Mucosa of rectum (tissue), 2 donors: ENCODE measurements at regions not wholly inside any gene's neighbourhood (a gene's known extent, or its start where the extent isn't known, plus 50 kb on each side); places are given as distances from the start of the nearest gene placed in this dataset.

Experiments
- H3K27ac ChIP-seq, 2 donors: one replicate each; pipeline ENCODE4 v1.7.0; 2013; ENCODE audit warnings: inconsistent platforms in 2 of 2, low read depth in 2 of 2, low read length in 2 of 2
- H3K27me3 ChIP-seq, 2 donors: one replicate each; pipeline ENCODE4 v1.7.0; 2013; ENCODE audit warnings: low read length in 2 of 2; ENCODE audit not compliant: control insufficient read depth in 2 of 2, insufficient read depth in 2 of 2
- H3K36me3 ChIP-seq, 2 donors: one replicate each; pipeline ENCODE4 v1.7.0; 2013; ENCODE audit warnings: low read length in 2 of 2; ENCODE audit not compliant: control insufficient read depth in 2 of 2, insufficient read depth in 2 of 2
- H3K4me1 ChIP-seq, 2 donors: one replicate each; pipeline ENCODE4 v1.7.0; 2013; ENCODE audit warnings: low read length in 2 of 2, mild to moderate bottlenecking in 1 of 2; ENCODE audit not compliant: control insufficient read depth in 2 of 2, insufficient read depth in 2 of 2
- H3K4me3 ChIP-seq, 2 donors: one replicate each; pipeline ENCODE4 v1.7.0; 2013; ENCODE audit warnings: low read length in 2 of 2
- H3K9ac ChIP-seq, 2 donors: one replicate each; pipeline ENCODE4 v1.7.0; 2013; ENCODE audit warnings: low read length in 2 of 2, low read depth in 1 of 2, mild to moderate bottlenecking in 1 of 2
- H3K9me3 ChIP-seq, 2 donors: one replicate each; pipeline ENCODE4 v1.7.0; 2013; ENCODE audit warnings: low read length in 2 of 2; ENCODE audit not compliant: control insufficient read depth in 2 of 2
- donor health status: healthy.
- donor health status: Normal muscosa, but diverticular disease.

DNA sequence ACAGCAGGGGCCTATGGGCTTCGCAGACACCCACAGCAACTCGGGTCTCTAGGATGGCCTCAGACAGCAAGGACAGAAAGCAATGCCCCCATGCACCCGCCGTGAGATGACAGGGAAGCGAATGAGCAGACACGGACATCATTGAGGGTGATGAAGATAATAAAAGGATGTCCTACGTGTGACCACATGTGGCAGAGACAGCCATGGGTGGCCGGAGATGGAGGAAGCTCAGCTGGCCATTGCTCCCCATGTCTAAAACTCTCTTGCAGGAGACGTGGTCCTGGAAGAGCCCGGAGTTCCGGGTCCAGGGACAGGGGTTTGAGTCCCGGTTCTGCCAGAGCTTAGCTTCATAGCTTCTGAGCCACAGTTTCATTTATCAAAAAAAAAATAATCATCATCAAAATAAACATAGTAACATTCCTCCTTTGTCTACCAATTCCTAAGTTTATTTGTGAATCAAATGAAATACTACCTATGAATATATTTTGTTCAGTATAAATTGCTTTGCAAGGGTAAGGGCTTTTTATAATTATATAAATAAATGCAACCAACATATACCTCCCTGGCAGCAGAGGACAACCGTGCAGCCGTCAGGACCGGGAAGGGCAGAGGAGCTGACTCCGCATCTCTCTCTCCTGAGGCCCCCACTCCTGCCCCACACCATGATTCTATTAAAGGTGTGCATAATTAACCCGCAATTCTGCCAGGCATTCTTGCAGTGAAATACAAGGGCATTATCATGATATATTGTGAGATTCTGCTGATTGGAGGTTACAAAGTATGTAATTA is 401.4 kb upstream of the MYT1L start:
- no peaks in the 10 kb centered on the region for H3K4me1 ChIP-seq

DNA sequence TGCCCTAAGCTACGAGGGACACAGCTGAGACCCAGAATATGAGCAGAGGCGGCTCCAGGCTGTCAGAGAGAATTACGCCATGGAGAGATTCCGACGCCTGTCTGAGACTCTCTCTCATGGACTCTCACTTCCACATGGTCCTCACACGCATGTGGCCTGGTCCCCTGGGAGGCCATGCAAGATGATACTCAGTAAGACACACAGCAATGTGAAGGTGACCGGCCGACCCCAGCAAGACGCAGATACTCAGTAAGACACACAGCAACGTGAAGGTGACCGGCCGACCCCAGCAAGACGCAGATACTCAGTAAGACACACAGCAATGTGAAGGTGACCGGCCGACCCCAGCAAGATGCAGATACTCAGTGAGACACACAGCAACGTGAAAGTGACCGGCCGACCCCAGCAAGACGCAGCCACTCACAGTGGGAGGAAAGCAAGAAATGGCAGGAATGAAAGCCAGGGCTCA is 400.8 kb upstream of the MYT1L start:
- Histone ChIP-seq H3K9me3 (peaks cover 0 to 2% of the 10 kb centered on the region in 2 donors), H3K4me1 (no peaks in the 10 kb centered on the region), H3K27ac (no peak overlapping the region), H3K27me3 (no peaks in the 10 kb centered on the region), H3K9ac (no peak overlapping the region), H3K4me3 (no peak overlapping the region), H3K36me3 (no peaks in the 10 kb centered on the region)

More for the DNA sequence above, 401.4 kb upstream of the MYT1L start:
- no peaks in the 10 kb centered on the region for H3K36me3 ChIP-seq
- peaks cover 0 to 2% of the 10 kb centered on the region in 2 donors for H3K9me3 ChIP-seq
- H3K27ac ChIP-seq: no peak overlapping the region
- no peak overlapping the region for H3K4me3 ChIP-seq
- H3K27me3 ChIP-seq: no peaks in the 10 kb centered on the region
- no peak overlapping the region for H3K9ac ChIP-seq

DNA sequence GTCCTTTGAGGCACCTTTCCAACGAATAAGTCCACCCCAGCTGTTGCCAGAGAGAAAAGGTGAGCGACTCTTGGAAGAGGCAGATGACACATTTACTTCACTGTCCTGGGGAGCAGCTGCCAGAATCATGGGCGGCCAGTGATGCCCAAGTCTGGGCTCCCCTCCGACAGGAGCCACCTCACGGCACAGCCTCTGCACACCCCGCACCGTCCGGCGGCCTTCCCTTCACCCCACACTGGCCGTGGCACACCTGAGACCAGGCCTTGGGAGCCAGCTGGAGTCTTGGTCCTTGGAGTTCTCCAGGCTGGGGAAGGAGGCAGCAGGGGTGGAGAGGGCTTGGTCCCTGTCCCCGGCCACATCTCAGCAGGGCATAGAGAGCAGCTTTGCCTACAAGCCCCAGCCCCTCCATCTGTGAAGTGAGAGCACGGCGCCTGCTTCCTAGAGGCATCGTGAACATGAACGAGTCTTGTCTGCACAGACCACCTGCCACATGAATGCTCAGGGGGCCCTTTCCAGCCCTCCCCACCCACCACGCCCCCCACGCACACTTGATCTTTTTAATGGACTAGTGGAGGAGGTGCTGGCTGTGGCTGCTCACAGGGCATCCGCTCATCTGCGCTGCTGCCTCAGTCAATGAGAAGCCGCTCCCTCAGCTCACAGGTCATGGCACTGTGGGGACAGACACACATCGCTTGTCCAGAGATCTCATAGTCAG is 400.2 kb upstream of the MYT1L start:
- Histone ChIP-seq H3K36me3 (no peaks in the 10 kb centered on the region), H3K9me3 (peaks cover 0 to 2% of the 10 kb centered on the region in 2 donors), H3K4me1 (no peaks in the 10 kb centered on the region), H3K4me3 (no peak overlapping the region), H3K9ac (no peak overlapping the region), H3K27me3 (no peaks in the 10 kb centered on the region), H3K27ac (no peak overlapping the region)

DNA sequence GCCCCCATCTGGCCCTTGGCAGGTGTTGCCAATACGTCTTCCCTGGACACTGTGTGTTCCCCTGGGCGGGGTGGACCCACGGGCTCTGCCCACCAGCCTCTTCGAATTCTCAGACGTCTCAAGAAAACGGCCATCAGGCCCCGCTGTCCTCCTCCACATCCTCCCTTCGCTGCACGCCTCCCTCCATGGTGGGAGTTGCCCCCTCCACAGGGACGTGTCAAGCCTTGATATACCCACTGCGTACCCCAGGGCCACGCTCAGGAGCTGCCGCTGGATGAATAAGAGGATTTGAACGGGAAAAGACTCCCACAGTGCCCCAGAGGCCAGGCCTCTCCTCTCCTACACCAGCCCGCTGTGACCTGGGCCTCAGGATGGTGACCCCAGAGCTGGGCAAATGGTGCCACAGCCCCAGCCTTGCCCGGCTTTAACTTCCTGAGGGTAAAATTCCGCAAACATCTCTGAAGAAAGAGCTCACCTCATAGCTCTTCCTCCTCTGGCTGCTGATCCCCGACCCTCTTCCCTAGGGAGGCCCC is 399.3 kb upstream of the MYT1L start:
- Histone ChIP-seq H3K4me3 (no peak overlapping the region), H3K9ac (no peak overlapping the region), H3K27me3 (peaks cover 0 to under 1% of the 10 kb centered on the region in 2 donors), H3K27ac (no peak overlapping the region), H3K36me3 (no peaks in the 10 kb centered on the region), H3K9me3 (peaks cover 0 to 2% of the 10 kb centered on the region in 2 donors), H3K4me1 (no peaks in the 10 kb centered on the region)

DNA sequence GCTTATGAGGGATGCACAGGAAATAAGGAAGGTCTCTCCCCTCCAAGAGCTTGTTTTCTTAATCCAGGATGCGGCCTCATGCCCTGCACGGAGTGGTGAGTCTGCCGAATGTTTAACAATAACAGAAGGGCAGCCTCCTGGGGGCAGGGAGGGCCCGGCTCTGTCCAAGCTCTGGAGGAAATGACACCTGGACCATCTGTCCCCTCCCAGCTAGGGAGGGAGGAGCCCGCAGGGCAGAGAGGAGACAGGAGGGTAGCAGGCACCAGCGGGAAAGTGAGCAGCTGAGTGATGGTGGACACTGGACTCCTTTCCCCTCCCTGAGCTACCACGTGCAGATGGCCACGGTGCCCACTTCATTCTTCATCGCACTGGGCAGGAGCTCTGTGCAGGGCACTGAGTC is 398.2 kb upstream of the MYT1L start:
- H3K27me3 ChIP-seq: peaks cover 0 to 3% of the 10 kb centered on the region in 2 donors
- peaks cover 0 to 2% of the 10 kb centered on the region in 2 donors for H3K9me3 ChIP-seq
- H3K9ac ChIP-seq: no peak overlapping the region
- H3K27ac ChIP-seq: no peak overlapping the region
- no peaks in the 10 kb centered on the region for H3K36me3 ChIP-seq
- H3K4me3 ChIP-seq: no peak overlapping the region
- H3K4me1 ChIP-seq: no peaks in the 10 kb centered on the region

DNA sequence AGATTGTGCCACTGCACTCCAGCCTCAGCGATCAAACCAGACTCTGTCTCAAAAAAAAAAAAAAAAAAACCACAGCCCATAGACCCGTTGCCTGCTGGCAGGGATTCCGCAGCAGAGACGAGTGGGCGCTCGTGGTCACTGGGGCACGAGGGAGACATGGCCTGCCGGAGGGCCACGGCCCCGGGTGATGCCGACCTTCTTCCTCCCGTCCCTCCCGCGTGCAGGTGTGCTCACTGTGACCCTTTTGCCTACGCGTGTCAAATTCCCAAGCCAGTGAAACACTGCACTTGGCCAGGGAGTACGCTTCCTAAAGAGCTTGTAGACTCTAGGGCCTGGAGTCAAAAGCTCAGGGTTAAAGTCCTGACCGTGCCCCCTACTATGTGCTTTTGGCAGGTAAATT is 397.6 kb upstream of the MYT1L start:
- H3K9ac ChIP-seq: no peak overlapping the region
- no peaks in the 10 kb centered on the region for H3K36me3 ChIP-seq
- peaks cover 0 to 2% of the 10 kb centered on the region in 2 donors for H3K9me3 ChIP-seq
- H3K27ac ChIP-seq: no peak overlapping the region
- H3K27me3 ChIP-seq: peaks cover 0 to 3% of the 10 kb centered on the region in 2 donors
- no peaks in the 10 kb centered on the region for H3K4me1 ChIP-seq
- H3K4me3 ChIP-seq: no peak overlapping the region

DNA sequence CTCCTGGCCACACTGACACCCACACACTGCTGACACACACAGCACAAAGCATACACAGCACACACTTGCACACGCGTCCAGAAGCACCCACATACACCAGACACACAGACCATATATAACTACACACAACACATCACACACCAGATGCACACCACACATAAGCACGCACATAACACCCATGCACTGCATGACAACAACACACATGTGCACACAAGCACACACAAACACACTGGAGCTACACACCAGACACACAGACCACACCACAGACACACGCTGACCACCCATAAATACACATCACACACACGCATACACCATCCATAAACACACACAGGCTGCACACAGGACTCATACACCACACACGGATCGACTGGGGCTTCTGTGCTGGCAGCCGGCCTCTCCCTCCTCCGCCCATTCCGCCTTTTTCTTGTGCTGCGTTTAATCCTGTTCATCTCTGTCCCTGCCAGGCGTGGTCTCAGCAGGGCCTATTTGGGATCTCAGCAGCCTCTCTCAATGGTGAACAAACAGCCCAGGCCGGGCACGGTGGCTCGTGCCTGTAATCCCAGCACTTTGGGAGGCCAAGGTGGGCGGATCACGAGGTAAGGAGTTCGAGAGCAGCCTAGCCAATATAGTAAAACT is 396.9 kb upstream of the MYT1L start:
- H3K4me3 ChIP-seq: no peak overlapping the region
- H3K27ac ChIP-seq: no peak overlapping the region
- H3K4me1 ChIP-seq: no peaks in the 10 kb centered on the region
- H3K27me3 ChIP-seq: peaks cover 0 to 3% of the 10 kb centered on the region in 2 donors
- H3K9me3 ChIP-seq: peaks cover 0 to 3% of the 10 kb centered on the region in 2 donors
- no peak overlapping the region for H3K9ac ChIP-seq
- no peaks in the 10 kb centered on the region for H3K36me3 ChIP-seq

DNA sequence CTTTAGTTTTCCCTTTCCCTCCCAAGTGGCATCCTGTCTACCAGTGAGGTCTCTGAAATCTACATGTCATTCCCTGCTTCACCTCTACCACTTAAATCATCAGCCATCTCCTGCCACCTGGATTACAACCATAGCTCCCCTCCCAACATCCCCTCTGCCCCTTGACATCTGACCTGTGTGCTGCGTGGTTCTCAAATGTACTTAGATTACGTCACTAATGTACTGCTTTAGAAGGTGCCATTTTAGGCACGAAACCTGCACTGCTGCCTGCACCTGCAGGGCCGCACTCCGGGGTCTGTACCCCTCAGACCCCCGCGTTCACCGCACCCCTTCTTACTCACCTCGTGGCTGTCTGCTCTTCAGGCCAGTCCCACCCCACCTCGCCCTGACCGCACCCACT is 395.1 kb upstream of the MYT1L start:
- peaks cover 0 to 3% of the 10 kb centered on the region in 2 donors for H3K27me3 ChIP-seq
- no peak overlapping the region for H3K27ac ChIP-seq
- no peak overlapping the region for H3K9ac ChIP-seq
- H3K36me3 ChIP-seq: no peaks in the 10 kb centered on the region
- no peak overlapping the region for H3K4me3 ChIP-seq
- H3K9me3 ChIP-seq: peaks cover 0 to 3% of the 10 kb centered on the region in 2 donors
- no peaks in the 10 kb centered on the region for H3K4me1 ChIP-seq

DNA sequence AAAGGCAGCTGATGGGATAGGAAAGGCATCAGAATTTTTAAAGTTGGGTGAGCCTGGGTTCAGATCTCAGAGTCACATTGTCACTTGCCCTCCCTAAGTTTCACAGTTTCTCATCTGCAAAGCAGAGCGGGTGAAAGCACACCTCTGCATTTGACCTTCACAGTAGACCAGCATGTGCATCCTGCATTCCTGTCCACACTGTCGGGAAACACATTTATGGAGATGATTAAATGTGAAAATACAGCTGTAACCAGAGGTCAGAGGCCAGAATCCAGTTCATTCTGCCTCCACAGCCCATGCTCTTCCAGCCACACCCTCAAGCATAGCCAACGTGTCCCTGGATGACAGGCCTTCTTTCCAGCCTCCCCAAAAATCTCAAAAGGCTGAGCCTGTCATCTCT is 392.0 kb upstream of the MYT1L start:
- H3K4me3 ChIP-seq: no peak overlapping the region

More for the DNA sequence above, 392.0 kb upstream of the MYT1L start:
- Histone ChIP-seq H3K36me3 (no peaks in the 10 kb centered on the region), H3K9me3 (peaks cover 0 to 3% of the 10 kb centered on the region in 2 donors), H3K9ac (no peak overlapping the region), H3K27ac (no peak overlapping the region), H3K4me1 (no peaks in the 10 kb centered on the region), H3K27me3 (peaks cover 0 to 3% of the 10 kb centered on the region in 2 donors)
